SIG-M5 treated with dmso at 0.1 percent for 504 hours (cell line): ENCODE measurements at regions not wholly inside any gene's neighbourhood (a gene's known extent, or its start where the extent isn't known, plus 50 kb on each side); places are given as distances from the start of the nearest gene placed in this dataset.

Experiments
- DNase-seq: peaks from one replicate; lab custom pipeline; 2025; ENCODE audit not compliant: unreplicated experiment; lab: John Stamatoyannopoulos, UW

DNA sequence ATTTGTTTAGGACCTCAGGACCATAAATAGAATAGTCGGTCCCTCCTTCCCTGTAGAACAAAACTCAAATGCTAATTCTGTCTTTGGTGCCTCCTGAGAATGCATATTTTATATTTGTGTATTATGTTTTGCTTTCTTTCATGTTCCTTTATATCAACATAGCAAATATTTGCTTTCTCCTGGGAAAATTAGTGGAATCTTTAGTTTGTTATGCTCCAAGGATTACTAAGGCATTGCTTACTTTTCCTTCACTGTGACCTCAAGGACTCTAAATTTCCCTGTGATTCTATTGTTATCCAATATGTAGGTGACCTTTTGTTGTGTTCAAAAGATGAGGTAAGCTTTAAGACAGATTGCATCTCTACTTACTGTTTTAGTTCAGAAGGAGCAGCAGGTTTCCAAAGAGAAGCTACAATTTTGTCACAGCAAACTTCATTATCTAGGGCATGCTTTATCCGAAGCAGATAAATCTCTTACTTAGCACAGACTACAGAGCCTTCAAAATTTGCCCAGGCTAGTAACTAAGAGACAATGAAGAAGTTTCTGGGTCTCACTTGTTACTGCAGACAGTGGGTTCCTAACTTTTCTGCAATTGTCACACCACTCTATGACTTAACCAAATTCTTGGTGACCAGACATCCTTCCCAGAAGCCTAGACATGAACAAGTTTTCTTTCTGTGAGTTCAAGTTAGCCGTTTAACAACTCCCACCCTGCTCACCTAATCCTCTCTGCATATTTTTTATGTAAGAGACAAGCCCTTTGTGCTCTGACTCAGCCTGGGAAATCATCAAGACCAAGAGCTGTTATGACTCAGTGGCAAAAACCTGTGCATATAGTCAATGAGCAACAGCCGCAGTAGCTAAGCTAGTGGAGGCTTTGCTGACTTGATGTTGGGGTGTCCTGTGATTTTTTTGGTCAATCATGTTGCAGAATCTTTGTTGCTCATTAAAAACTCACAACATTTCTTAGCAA lies 378.8 kb downstream of the QKI start:
- DNase-seq = no peak

DNA sequence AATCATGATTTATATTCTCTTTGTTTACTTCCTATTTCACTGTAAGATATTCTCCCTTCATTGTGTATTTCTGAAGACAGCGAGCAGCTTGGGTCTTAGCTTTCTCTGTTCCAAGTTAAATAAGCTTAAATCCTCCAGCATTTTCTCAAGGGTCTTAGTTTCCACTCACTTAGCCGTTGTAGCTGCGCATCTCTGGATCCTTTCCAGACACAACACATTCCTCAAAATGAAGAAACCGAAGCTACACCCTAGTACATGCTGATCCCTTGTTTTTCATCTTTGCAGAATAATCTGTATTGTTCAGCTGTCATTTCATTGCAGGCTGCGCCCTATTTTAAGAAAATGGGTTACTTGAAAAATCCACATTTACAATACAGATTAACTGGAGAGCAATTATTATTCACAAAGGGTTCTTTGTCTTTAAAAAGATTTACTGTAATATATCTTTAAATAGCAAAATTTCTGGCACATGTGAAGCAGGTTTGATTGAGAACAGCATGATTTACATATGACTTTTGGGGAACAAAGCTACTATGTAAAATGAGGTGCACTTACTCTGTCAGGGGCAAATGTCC lies 375.8 kb downstream of the QKI start:
- no peak for DNase-seq

- DNase-seq = no peak
These were observed 374.8 kb downstream of the QKI start for GRCh38 chr6:163789199-163789810.

DNA sequence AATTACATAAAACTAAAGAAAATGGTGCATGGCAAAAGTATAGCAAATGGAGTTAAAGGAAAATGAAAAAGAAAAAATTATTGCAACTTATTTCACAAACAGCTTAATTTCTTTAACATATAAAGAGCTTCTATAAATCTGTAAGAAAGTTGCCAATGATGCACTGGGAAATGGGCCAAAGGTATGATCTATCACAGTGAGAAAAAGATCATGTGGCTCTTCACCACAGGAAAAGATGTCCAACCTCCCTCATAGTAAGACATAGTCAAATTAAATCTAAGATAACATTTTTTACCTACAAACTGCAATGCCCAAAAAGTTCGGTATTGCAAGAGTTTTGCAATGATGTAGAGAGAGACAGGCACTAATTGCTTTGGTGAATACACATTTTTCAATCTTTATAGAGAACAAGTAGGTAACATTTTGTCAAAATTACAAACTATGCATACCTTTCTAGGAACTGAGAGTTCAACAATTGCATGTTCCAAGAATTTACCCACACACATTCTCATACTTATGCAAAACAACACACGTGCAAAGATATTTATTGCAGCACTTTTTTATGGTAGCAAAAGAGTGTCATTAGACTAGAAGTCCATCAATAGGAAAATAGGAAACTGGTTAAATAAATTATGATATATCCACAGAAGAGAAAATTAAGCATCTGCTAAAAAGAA lies 372.6 kb downstream of the QKI start:
- DNase-seq = no peak

GRCh38 chr6:163782436-163783003 lies 368.0 kb downstream of the QKI start:
- peak; percentile 33 for DNase-seq

DNA sequence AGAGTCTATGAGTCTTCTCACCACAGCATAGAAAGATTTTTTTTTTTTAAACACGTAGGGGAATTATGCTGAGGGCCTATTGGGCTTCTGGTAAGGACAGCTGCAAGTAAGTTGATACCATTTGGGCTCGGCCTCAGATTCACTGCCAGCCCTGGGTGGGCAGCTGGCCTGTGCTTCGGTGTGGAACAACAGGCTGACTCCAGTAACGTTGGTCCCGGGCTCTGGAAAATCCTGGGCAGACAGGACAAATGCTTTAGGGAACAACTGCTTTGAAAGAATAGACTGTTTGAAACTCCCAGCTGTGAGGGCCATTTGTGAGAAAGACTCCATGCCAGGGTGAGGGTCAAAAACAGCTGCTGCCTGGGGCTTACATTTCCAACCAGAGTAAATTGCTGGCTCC lies 366.5 kb downstream of the QKI start:
- no peak for DNase-seq

DNA sequence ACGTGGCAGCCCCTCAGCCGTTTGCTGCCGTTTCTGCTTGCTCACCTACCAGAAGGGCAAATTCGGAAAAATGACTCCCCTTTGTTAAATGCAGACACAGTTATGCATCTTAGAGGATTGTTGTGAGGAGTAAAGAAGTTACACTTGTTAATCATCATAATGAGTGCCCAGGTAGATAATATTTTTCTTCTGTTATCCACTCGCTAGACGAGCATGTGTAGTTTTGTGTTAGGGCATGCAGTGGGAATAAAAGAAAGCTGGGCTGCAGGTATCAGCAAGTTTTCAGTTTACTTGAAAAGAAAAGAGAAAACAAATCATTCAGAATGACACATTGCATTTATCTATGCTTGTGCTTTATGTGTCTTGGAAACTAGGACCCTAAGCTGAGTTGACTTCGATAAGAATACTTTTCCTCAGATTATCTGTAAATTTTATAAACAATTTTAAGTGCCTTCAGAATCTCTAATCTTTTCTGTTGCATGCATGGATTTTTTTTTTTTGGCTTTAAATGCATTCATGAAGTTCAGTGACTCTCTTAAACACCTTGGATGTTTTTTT lies 365.3 kb downstream of the QKI start:
- DNase-seq = no peak

GRCh38 chr6:163777716-163778115 lies 363.2 kb downstream of the QKI start:
- DNase-seq = no peak

DNA sequence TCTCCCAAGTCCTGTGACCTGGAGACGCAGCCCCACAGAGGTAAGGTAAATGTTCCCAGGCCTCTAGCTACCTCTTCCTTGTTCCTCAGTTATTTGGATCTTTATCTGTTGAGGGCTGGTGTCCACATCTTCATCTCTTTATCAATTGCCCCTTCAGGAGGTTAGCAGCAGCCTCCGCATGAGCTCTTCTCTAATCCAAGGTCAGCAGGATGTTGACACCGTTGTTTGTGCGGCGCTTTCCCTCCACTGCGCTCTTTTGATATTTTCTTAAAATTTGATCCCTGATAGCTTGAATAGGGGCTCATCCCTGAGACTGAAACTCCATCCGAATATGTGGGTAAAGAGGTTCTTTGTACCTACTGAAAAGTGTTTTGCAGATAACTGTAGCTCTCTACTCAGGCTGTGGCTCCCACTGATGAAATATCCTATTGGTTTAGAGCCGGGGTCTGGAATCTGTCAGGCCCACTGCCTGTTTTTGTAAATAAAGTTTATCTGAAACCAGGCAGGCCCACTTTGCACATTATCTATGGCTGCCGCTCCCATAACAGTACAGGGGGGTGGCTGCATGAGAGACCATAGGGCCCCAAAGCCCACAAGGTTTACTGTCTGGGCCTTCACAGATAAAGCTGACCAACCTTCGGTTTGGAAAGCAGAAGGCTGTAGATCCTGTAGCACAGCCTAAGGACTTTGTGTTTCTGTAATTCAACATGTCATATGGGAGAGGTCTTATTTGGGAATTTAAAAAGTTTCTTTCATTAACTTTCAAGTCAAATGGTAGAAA lies 362.6 kb downstream of the QKI start:
- no peak for DNase-seq

DNA sequence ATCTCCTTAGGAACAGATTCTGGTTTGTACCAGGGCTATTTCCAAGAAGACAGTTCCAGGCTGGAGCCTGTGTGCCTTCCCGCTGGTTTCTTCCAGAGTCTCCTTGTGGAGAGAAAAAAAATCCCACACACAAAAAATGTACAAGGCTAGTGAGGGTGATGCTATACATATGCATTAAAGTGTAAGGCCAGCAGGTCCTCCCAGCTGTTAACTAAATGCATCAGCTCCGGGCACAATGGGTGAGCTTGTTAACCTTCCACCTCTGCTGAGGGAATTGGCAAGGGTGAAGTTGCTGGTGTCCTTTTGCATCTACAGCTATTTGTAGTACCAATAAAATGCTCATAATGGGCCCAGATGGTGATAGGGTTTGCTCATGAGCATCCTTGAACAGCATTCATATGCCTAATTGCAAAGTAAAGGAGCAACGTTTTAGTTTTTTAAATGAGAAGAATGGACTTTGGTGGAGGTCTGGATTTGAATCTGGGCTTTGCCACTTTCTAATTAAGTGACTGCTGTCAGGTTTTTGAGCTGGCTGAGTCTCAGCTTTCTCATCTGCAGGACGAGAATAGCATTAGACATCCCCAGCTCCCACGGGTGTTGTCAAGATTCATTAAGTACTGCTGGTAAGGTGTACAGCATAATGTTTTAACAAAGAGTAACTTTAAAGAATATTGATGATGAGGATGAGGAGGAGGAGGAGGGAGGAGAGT lies 361.8 kb downstream of the QKI start:
- no peak for DNase-seq

DNA sequence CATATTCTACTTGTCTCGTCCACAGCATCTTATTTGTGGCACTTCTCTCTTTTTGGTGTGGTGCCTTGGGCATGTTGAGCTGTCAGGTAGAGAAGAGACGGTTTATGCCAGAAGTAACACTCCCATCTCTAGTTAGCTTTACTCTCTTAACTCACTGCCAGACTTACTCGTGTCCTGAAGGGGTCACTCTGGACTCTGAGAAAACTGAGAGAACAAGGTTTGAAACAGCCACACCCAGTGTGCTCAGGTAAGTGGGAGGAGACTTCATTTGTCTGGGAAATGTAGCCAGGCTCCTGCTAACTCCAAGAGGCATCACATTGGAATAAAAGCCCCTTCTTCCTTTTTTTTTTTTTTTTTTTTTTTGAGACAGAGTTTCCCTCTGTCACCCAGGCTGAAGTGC lies 360.8 kb downstream of the QKI start:
- DNase-seq = no peak

GRCh38 chr6:163774485-163774884 lies 360.0 kb downstream of the QKI start:
- no peak for DNase-seq

DNA sequence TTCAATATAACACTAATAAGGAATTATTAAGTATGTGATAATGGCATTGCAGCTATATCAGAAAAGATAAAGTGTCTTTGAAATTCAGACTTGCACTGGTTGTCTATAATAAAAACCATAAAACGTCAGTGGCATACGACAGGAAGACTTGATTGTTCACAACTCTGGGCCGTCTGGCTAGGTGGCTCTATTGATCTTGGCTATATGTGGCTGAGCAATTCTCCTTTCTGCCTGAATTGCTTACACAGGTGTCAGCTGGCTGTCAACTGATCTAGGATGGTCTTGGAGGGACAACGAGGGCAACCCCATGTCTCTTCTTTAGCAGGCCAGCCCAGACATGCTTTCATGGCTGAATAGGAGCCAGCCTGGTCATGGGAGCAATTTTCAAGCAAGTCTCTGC lies 359.1 kb downstream of the QKI start:
- no peak for DNase-seq

DNA sequence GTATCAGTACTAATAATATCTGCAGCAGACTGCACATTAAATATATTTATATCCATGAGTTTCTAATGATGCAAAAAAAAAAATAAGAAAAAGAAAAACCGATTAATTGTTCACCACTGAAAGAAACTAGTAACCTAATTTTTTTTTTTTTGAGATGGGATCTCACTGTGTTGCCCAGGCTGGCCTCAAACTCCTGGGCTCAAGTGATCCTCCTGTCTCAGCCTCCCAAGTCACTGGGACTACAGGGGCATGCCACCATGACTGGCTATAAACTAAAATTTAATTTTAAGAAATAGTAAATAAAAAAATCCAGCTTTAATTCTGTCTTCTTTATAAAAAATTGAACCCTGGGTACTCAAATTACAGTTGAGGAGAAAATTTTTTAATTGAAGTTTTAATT lies 358.2 kb downstream of the QKI start:
- DNase-seq = no peak

- DNase-seq = no peak
These were observed 356.7 kb downstream of the QKI start for GRCh38 chr6:163771180-163771579.

DNA sequence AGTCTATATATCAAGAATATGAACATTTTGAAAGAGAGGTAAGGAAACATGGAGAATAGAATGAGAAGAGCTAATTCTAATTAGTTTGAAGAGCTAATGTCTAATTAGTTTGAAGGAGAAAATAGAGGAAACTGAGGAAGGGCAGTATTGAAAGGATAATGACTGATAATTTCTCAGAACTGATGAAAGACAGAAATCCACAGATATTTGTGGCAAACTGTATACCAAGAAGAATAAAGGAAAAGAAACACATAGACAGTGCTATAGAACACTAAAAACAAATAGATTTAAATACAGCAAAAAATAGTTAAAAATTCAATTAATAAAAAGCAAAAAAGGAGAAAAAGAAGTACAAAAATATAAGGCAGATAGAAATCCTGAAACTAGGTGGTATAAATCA lies 354.4 kb downstream of the QKI start:
- no peak for DNase-seq

GRCh38 chr6:163766936-163767335 lies 352.4 kb downstream of the QKI start:
- no peak for DNase-seq

- DNase-seq = no peak
These were observed 350.8 kb downstream of the QKI start for GRCh38 chr6:163765335-163765734.

DNA sequence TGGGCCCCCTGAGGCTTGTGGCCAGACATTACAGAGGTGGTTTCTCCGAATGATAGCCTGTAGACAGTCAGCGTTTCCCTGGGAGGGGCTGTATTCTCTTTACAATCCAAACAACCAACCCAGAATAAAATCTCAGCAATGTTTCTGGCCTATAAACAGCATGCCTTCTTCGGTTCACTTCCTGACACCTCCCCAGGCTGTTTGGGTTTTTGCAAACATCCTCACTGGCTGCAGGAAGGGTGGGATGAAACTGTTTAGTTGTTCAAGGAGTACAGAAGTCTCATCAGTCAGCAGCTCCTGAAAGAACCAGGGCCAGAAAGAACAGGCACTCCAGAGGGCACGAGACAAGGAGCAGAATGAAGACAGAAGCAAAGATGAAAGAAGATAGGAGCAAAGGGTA lies 350.0 kb downstream of the QKI start:
- no peak for DNase-seq

DNA sequence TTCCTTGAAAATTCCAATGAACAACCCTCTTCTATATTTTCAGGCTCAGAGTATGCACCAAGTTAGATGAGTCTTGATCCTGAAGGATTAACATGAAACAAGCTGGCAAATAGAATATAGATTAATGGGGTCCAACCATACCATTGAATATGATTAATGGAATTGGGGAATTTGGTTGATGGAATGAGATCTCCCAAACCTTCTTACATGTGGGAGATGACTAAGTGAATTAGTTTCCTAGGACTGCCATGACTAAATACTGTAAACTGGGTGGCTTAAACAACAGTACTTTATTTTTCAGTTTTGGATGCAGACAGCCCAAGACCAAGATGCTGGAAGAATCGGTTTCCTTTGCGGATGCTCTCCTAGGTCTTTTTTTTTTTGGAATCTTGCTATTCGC lies 347.0 kb downstream of the QKI start:
- no peak for DNase-seq
